ENCODE measurements at regions not wholly inside any gene's neighbourhood (a gene's known extent, or its start where the extent isn't known, plus 50 kb on each side); places are given as distances from the start of the nearest gene placed in this dataset.

DNA sequence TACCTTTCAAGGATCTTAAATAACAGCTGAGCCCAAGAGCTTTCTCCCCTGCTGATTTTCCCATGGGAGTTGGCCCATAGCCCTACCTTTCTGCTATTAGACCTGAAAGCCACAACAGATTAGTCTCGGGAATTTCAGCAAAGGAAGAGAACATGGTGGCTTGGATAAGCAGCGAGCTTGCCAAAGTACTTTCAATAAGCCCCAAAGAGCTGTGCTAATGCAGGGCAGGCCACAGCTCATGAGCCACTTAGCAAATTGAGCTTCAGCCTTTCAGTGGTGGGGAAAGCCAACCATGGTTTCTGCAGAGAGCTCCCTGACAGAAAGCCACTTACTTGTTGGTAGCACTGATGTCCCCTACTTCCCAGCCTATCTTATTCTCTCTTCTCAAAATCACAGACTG, 217.8 kb upstream of the IRX5 start:
- no peak overlapping the region for H3K27ac ChIP-seq

DNA sequence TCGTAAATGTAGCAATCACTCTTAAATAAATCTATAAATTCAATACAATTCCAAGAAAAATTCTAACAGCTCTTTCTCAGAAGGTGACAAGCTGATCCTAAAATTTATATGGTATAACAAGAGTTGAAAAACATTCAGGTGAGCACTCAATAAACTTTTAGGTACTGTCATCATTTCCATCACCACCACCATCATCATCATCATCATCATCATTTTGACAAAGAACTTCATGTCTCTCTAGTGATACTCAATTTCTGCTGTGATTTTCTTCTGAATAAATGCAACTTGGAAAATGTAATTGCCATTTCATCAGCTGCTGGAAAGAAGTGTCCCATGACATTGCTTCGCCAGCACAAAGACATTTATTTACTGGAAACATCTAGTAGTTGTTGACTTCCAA, 222.9 kb upstream of the IRX5 start:
- Histone ChIP-seq H3K4me3 (no peak overlapping the region), H3K27me3 (no peaks in the 10 kb centered on the region), H3K27ac (no peak overlapping the region), H3K36me3 (no peaks in the 10 kb centered on the region), H3K9me3 (no peaks in the 10 kb centered on the region), H3K4me1 (no peaks in the 10 kb centered on the region)
- 85 to 93% methylated on average over 2 of the region's 2 CpGs for WGBS, 2 donors
- intact Hi-C loops (cut with DNase I), result no loop called here
- TF ChIP-seq POLR2A (IDR thresholded peaks at IDR 0.05), result no peak
- TF ChIP-seq, protein P1, sequence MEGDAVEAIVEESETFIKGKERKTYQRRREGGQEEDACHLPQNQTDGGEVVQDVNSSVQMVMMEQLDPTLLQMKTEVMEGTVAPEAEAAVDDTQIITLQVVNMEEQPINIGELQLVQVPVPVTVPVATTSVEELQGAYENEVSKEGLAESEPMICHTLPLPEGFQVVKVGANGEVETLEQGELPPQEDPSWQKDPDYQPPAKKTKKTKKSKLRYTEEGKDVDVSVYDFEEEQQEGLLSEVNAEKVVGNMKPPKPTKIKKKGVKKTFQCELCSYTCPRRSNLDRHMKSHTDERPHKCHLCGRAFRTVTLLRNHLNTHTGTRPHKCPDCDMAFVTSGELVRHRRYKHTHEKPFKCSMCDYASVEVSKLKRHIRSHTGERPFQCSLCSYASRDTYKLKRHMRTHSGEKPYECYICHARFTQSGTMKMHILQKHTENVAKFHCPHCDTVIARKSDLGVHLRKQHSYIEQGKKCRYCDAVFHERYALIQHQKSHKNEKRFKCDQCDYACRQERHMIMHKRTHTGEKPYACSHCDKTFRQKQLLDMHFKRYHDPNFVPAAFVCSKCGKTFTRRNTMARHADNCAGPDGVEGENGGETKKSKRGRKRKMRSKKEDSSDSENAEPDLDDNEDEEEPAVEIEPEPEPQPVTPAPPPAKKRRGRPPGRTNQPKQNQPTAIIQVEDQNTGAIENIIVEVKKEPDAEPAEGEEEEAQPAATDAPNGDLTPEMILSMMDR (IDR thresholded peaks at IDR 0.05), result no peak
- DNase-seq, result no peak

More for the DNA sequence above, 217.8 kb upstream of the IRX5 start:
- Histone ChIP-seq H3K36me3 (no peaks in the 10 kb centered on the region), H3K27me3 (peaks cover 0 to 4% (median 1%) of the 10 kb centered on the region in 4 donors), H3K4me3 (no peak overlapping the region), H3K9me3 (no peaks in the 10 kb centered on the region), H3K4me1 (no peaks in the 10 kb centered on the region)
- no peak for TF ChIP-seq POLR2A (IDR thresholded peaks at IDR 0.05)
- TF ChIP-seq, protein P1 (IDR thresholded peaks at IDR 0.05), result no peak
- intact Hi-C loops (cut with DNase I), result no loop called here
- no peak for DNase-seq
- 82 to 93% methylated on average over 2 of the region's 2 CpGs for WGBS, 2 donors

DNA sequence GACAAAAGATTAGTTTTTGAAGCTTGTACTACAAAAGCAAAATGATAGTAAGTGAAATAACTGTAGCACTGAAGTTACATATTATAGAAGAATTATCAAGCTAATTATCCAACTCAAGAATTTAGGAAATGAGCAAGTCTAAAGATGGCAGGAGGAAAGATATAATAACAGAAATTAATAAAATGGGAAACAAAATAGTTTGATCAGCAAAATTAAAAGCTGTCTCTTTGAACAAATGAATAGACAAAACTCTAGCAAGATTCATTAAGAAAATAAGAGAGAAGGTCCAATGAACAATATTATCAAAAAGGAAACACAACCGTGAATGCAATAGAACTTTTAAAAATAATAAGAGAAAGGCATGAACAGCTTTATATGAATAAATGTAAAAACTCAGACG, 224.3 kb upstream of the IRX5 start:
- H3K27ac ChIP-seq, result no peak overlapping the region
- H3K36me3 ChIP-seq, result no peaks in the 10 kb centered on the region
- no peak for DNase-seq
- intact Hi-C loops (cut with DNase I), result no loop called here
- no peak overlapping the region for H3K4me3 ChIP-seq
- 62 to 63% methylated on average over 2 of the region's 2 CpGs for WGBS, 2 donors
- H3K9me3 ChIP-seq, result peaks cover 0 to 5% (median 4%) of the 10 kb centered on the region in 3 donors
- no peaks in the 10 kb centered on the region for H3K27me3 ChIP-seq
- no peak for TF ChIP-seq POLR2A (IDR thresholded peaks at IDR 0.05)
- TF ChIP-seq, protein P1 (IDR thresholded peaks at IDR 0.05), result no peak
- H3K4me1 ChIP-seq, result no peaks in the 10 kb centered on the region

DNA sequence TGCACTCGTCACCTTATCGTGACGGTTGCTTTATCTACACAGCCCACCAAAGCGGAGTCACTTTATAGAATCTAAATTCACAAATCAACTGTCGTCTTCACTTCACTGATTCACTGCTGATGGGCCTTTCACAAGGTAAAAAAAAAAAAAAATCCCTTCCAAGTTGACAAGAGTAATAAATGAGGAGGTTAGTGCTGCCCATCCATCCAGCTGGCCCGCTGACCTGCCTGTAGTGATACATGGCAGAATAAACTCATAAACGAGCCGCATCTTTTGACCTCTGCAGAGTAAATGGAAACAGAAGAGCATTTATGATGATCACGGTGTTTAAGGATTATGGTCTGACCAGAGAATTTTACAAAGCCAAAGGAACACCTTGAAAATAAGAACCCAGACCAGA, 227.3 kb upstream of the IRX5 start:
- Histone ChIP-seq H3K4me3 (no peak overlapping the region), H3K4me1 (no peaks in the 10 kb centered on the region), H3K9me3 (peaks cover 0 to 8% (median 7%) of the 10 kb centered on the region in 3 donors), H3K27ac (no peak overlapping the region), H3K36me3 (no peaks in the 10 kb centered on the region), H3K27me3 (no peaks in the 10 kb centered on the region)
- 74 to 82% methylated on average over 9 of the region's 9 CpGs for WGBS, 2 donors
- intact Hi-C loops (cut with DNase I), result no loop called here
- DNase-seq, result no peak
- TF ChIP-seq, protein P1 (IDR thresholded peaks at IDR 0.05), result no peak
- no peak for TF ChIP-seq POLR2A (IDR thresholded peaks at IDR 0.05)

DNA sequence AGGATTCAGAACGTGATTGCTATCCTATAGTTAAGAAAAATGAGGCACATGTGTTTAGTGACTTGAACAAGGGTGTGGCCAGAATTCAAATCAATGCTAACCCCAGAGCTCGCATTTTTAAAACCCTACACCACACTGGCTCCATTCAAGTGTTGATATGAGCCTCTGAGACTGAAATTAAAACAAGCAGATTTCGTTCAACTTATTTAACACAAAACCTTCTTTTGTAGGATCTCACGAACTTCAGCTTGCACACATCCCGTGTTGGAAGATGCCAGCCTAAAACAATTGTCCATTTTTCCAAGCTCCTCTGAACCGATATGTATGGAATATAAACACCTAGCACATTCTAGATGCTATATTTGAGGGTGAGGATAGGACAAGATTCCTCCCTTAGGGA, 231.0 kb upstream of the IRX5 start:
- Histone ChIP-seq H3K9me3 (peaks cover 0 to 8% (median 7%) of the 10 kb centered on the region in 3 donors), H3K27me3 (peaks cover 0 to 3% (median 0%) of the 10 kb centered on the region in 4 donors), H3K4me3 (no peak overlapping the region), H3K4me1 (no peaks in the 10 kb centered on the region), H3K27ac (no peak overlapping the region), H3K36me3 (no peaks in the 10 kb centered on the region)
- 63 to 67% methylated on average over 6 of the region's 6 CpGs for WGBS, 2 donors
- intact Hi-C loops (cut with DNase I), result no loop called here
- no peak for DNase-seq
- TF ChIP-seq, protein P1 (IDR thresholded peaks at IDR 0.05), result no peak
- no peak for TF ChIP-seq POLR2A (IDR thresholded peaks at IDR 0.05)
